H9 (cell line): ENCODE measurements at regions not wholly inside any gene's neighbourhood (a gene's known extent, or its start where the extent isn't known, plus 50 kb on each side); places are given as distances from the start of the nearest gene placed in this dataset.

Experiments used
- DNase-seq: peaks from one replicate; pipeline ENCODE4 v3.0.0-alpha.2; 2017
- H2AFZ ChIP-seq: one replicate; pipeline ENCODE4 v1.6.1; 2013; ENCODE audit warnings: mild to moderate bottlenecking, low read length, control low read depth, moderate library complexity
- H2AK5ac ChIP-seq: 2 replicates; pipeline ENCODE4 v1.6.1; 2013; ENCODE audit warnings: low read length, control low read depth, mixed read lengths; ENCODE audit not compliant: insufficient read length
- H2BK120ac ChIP-seq: one replicate; pipeline ENCODE4 v1.6.1; 2013; ENCODE audit warnings: low read depth, mild to moderate bottlenecking, low read length, control low read depth, inconsistent platforms; ENCODE audit not compliant: poor library complexity, severe bottlenecking
- H2BK12ac ChIP-seq: 2 replicates; pipeline ENCODE4 v1.6.1; 2013; ENCODE audit warnings: low read length, control low read depth, mixed read lengths, low read depth; ENCODE audit not compliant: insufficient read length
- H2BK15ac ChIP-seq: 2 replicates; pipeline ENCODE4 v1.6.1; 2013; ENCODE audit warnings: low read depth, low read length, control low read depth
- H2BK20ac ChIP-seq: one replicate; pipeline ENCODE4 v1.6.1; 2013; ENCODE audit warnings: low read depth, mild to moderate bottlenecking, low read length, control low read depth, inconsistent platforms; ENCODE audit not compliant: poor library complexity, severe bottlenecking
- H2BK5ac ChIP-seq: 2 replicates; pipeline ENCODE4 v1.6.1; 2013; ENCODE audit warnings: low read length, control low read depth, mixed read lengths; ENCODE audit not compliant: insufficient read length
- H3K14ac ChIP-seq: 2 replicates; pipeline ENCODE4 v1.6.1; 2013; ENCODE audit warnings: low read length, control low read depth; ENCODE audit not compliant: insufficient read depth
- H3K18ac ChIP-seq: 2 replicates; pipeline ENCODE4 v1.6.1; 2013; ENCODE audit warnings: low read depth, mild to moderate bottlenecking, mixed read lengths, low read length, control low read depth; ENCODE audit not compliant: insufficient read length
- H3K23ac ChIP-seq: 2 replicates; pipeline ENCODE4 v1.6.1; 2013; ENCODE audit warnings: low read length, control low read depth, mixed read lengths, low read depth; ENCODE audit not compliant: insufficient read length
- H3K23me2 ChIP-seq: 2 replicates; pipeline ENCODE4 v1.6.1; 2013; ENCODE audit warnings: low read depth, mild to moderate bottlenecking, mixed read lengths, low read length, control low read depth; ENCODE audit not compliant: insufficient read length, poor library complexity, severe bottlenecking
- H3K27ac ChIP-seq: 2 replicates; pipeline ENCODE4 v1.5.1; 2013; ENCODE audit warnings: low read length, control low read depth, mixed read lengths, low read depth; ENCODE audit not compliant: insufficient read length
- H3K27me3 ChIP-seq: 2 replicates; pipeline ENCODE4 v1.6.1; 2013; ENCODE audit warnings: low read length, control low read depth, inconsistent platforms; ENCODE audit not compliant: insufficient read depth
- H3K4ac ChIP-seq: 2 replicates; pipeline ENCODE4 v1.6.1; 2013; ENCODE audit warnings: low read depth, mild to moderate bottlenecking, control low read depth, inconsistent platforms, low read length, moderate library complexity
- H3K4me1 ChIP-seq: 2 replicates; pipeline ENCODE4 v1.6.1; 2013; ENCODE audit warnings: low read length, control low read depth, inconsistent platforms; ENCODE audit not compliant: insufficient read depth
- H3K4me2 ChIP-seq: 2 replicates; pipeline ENCODE4 v1.6.1; 2013; ENCODE audit warnings: low read length, control low read depth, mixed read lengths; ENCODE audit not compliant: insufficient read length, insufficient read depth
- H3K56ac ChIP-seq: 2 replicates; pipeline ENCODE4 v1.6.1; 2013; ENCODE audit warnings: low read depth, mild to moderate bottlenecking, mixed read lengths, low read length, control low read depth; ENCODE audit not compliant: insufficient read length
- H3K79me1 ChIP-seq: 2 replicates; pipeline ENCODE4 v1.6.1; 2013; ENCODE audit warnings: low read depth, mild to moderate bottlenecking, moderate library complexity, low read length, control low read depth, inconsistent platforms; ENCODE audit not compliant: insufficient read depth, poor library complexity, severe bottlenecking
- H3K79me2 ChIP-seq: 2 replicates; pipeline ENCODE4 v1.6.1; 2013; ENCODE audit warnings: low read length, control low read depth, inconsistent platforms; ENCODE audit not compliant: insufficient read depth
- H3K9ac ChIP-seq: 2 replicates; pipeline ENCODE4 v1.6.1; 2013; ENCODE audit warnings: low read length, control low read depth, mixed read lengths; ENCODE audit not compliant: insufficient read length; ENCODE audit errors: extremely low read depth
- H3K9me3 ChIP-seq: one replicate; pipeline ENCODE4 v1.6.1; 2013; ENCODE audit warnings: low read depth, low read length, inconsistent platforms; ENCODE audit not compliant: control insufficient read depth
- H3T11ph ChIP-seq: one replicate; pipeline ENCODE4 v1.6.1; 2013; ENCODE audit warnings: mild to moderate bottlenecking, low read length, control low read depth, inconsistent platforms
- H4K20me1 ChIP-seq: one replicate; pipeline ENCODE4 v1.6.1; 2013; ENCODE audit not compliant: control insufficient read depth, insufficient read length, insufficient read depth
- H4K5ac ChIP-seq: 2 replicates; pipeline ENCODE4 v1.6.1; 2013; ENCODE audit warnings: low read depth, mild to moderate bottlenecking, mixed read lengths, low read length, control low read depth; ENCODE audit not compliant: insufficient read length
- H4K8ac ChIP-seq: replicated peaks from 2 replicates; pipeline ENCODE4 v1.6.1; 2013; ENCODE audit warnings: low read length, control low read depth, mixed read lengths, low read depth; ENCODE audit not compliant: insufficient read length
- H4K91ac ChIP-seq: 2 replicates; pipeline ENCODE4 v1.6.1; 2013; ENCODE audit warnings: low read depth, mild to moderate bottlenecking, moderate library complexity, mixed read lengths, low read length, control low read depth; ENCODE audit not compliant: insufficient read length
- H3K27ac Mint-ChIP-seq, 3 experiments: 2 replicates in 2 of 3; 3 replicates in 1 of 3; pipeline ENCODE4 v1.8.0; 2020 to 2021; ENCODE audit warnings: mixed read lengths in 3 of 3, mild to moderate bottlenecking in 1 of 3, moderate library complexity in 1 of 3
- H3K27me3 Mint-ChIP-seq: 2 replicates; pipeline ENCODE4 v1.8.0; 2021; ENCODE audit warnings: low read depth, mild to moderate bottlenecking, moderate library complexity, mixed read lengths
- H3K36me3 Mint-ChIP-seq, 3 experiments: 2 replicates in 2 of 3; 3 replicates in 1 of 3; pipeline ENCODE4 v1.8.0; 2020 to 2021; ENCODE audit warnings: low read depth in 3 of 3, mixed read lengths in 3 of 3; ENCODE audit not compliant: insufficient read depth in 1 of 3
- H3K4me1 Mint-ChIP-seq, 2 experiments: 2 replicates each; pipeline ENCODE4 v1.8.0; 2020; ENCODE audit warnings: mixed read lengths in 2 of 2
- H3K4me3 Mint-ChIP-seq, 2 experiments: 2 replicates in 1 of 2; 3 replicates in 1 of 2; pipeline ENCODE4 v1.8.0; 2020 to 2021; ENCODE audit warnings: mild to moderate bottlenecking in 2 of 2, mixed read lengths in 2 of 2, moderate library complexity in 1 of 2
- H3K9me3 Mint-ChIP-seq, 2 experiments: 2 replicates in 1 of 2; 3 replicates in 1 of 2; pipeline ENCODE4 v1.8.0; 2020; ENCODE audit warnings: mild to moderate bottlenecking in 2 of 2, mixed read lengths in 2 of 2, moderate library complexity in 1 of 2
- WGBS: extraction: QIAGEN DNeasy Blood & Tissue Kit; methylation state at CpG from one replicate; pipeline ENCODE4 v1.1.7; 2013; ENCODE audit warnings: missing lambda C conversion rate, low lambda C conversion rate, mixed read lengths; ENCODE audit not compliant: insufficient read length; ENCODE audit errors: extremely low coverage; 5-methylcytosine and 5-hydroxymethylcytosine counted together
- TF ChIP-seq, protein P1 (sequence below): fragments of 200-600 bp; sonication (generic); conservative IDR thresholded peaks from 3 replicates; pipeline ENCODE4 v1.8.0; 2021; ENCODE audit warnings: antibody characterized with exemption, mild to moderate bottlenecking

DNA sequence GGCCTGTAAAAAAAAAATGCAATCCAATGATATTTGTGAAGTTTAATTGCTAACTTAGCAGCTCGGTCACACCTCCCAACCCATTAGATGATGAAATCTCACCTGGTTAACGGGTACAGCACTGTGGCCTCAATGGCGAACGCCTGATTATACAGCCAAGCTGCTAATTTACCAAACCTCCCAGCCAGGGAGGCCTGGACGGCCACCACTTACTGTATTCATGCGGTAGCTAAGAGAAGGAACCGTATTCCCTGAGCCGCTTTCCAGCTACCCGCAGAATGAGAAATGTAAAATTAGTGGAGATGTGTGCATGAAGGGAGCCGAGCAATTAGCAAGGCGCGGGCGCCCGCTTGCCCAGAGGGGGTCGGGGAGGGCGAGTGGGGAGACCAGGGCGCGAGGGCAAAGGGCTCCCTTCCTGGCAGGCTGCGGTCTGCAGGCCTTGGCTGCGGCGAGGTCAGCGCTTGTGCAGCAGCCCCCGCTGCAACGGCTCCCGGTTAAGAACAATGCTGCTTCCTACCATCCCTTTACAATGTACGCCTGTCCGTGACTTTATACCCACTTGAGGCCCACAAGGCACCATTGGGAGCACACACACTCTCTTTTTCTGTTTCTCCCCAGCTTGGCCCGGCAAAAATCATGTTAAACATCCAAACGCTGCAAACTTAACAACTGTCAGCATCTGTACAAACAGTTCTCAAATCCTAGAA is 70.4 kb upstream of the TBCA start:
- H3K4me3 Mint-ChIP-seq, result peak overlapping the region in 1 of 2 experiments; percentile 60; a peak in 3 of 5 replicates
- no CpG with 5 or more reads among the region's 29 CpGs for WGBS
- Histone ChIP-seq H3K18ac (no peak overlapping the region), H3T11ph (no peak overlapping the region), H3K9ac (no peak overlapping the region), H3K27ac (no peak overlapping the region), H3K4me1 (peaks cover 6% of the 10 kb centered on the region), H2AFZ (no peak overlapping the region), H2BK5ac (no peak overlapping the region), H3K27me3 (peaks cover 95% of the 10 kb centered on the region), H3K79me1 (no peaks in the 10 kb centered on the region), H2BK12ac (no peak overlapping the region), H3K79me2 (no peaks in the 10 kb centered on the region), H2AK5ac (no peak overlapping the region), H3K4me2 (peak overlapping the region; percentile 11), H4K91ac (no peak overlapping the region), H2BK15ac (no peak overlapping the region), H3K23me2 (peaks cover 6% of the 10 kb centered on the region), H4K8ac (no peak overlapping the region), H3K9me3 (no peaks in the 10 kb centered on the region), H3K23ac (no peak overlapping the region), H4K20me1 (peaks cover 2% of the 10 kb centered on the region), H2BK120ac (no peak overlapping the region), H3K14ac (no peak overlapping the region; the same call in 1 of the 2 replicates), H4K5ac (no peak overlapping the region), H3K4ac (no peak overlapping the region), H3K56ac (no peak overlapping the region), H2BK20ac (no peak overlapping the region)
- peak; percentile 56 for DNase-seq
- peaks cover 35 to 52% of the 10 kb centered on the region in 2 experiments for H3K4me1 Mint-ChIP-seq
- TF ChIP-seq, protein P1, sequence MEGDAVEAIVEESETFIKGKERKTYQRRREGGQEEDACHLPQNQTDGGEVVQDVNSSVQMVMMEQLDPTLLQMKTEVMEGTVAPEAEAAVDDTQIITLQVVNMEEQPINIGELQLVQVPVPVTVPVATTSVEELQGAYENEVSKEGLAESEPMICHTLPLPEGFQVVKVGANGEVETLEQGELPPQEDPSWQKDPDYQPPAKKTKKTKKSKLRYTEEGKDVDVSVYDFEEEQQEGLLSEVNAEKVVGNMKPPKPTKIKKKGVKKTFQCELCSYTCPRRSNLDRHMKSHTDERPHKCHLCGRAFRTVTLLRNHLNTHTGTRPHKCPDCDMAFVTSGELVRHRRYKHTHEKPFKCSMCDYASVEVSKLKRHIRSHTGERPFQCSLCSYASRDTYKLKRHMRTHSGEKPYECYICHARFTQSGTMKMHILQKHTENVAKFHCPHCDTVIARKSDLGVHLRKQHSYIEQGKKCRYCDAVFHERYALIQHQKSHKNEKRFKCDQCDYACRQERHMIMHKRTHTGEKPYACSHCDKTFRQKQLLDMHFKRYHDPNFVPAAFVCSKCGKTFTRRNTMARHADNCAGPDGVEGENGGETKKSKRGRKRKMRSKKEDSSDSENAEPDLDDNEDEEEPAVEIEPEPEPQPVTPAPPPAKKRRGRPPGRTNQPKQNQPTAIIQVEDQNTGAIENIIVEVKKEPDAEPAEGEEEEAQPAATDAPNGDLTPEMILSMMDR, result no peak
- H3K36me3 Mint-ChIP-seq, result no peaks in the 10 kb centered on the region; a peak in 1 of 7 replicates
- peaks cover 5 to 8% of the 10 kb centered on the region in 2 experiments; a peak in 2 of 5 replicates for H3K9me3 Mint-ChIP-seq
- H3K27me3 Mint-ChIP-seq, result peaks cover 100% of the 10 kb centered on the region
- H3K27ac Mint-ChIP-seq, result no peak overlapping the region
